RCC 7860 (cell line): ENCODE measurements at regions not wholly inside any gene's neighbourhood (a gene's known extent, or its start where the extent isn't known, plus 50 kb on each side); places are given as distances from the start of the nearest gene placed in this dataset.

Experiments
- DNase-seq: peaks from one replicate; pipeline ENCODE4 v3.0.0-alpha.2; 2015; ENCODE audit warnings: low spot score
- FAIRE-seq: peaks from 2 replicates; lab custom pipeline; 2012; peaks lifted over from hg19 to GRCh38; lab: Jason Lieb, UNC

DNA sequence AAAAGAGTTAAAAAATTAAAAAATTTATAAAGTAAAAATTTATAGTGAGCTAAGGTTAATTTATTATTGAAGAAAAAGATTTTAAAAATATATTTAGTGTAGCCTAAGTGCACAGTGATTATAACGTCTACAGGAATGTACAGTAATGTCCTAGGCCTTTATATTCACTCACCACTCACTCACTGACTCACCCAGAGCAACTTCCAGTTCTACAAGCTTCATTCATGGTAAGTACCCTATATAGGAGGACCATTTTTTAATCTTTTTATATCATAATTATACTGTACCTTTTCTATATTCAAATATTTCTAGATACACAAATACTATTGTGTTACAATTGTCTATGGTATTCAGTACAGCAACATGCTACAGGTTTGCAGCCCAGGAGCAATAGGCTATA lies 1623.2 kb downstream of the RPA4 start:
- DNase-seq, result no peak
- no peak for FAIRE-seq

DNA sequence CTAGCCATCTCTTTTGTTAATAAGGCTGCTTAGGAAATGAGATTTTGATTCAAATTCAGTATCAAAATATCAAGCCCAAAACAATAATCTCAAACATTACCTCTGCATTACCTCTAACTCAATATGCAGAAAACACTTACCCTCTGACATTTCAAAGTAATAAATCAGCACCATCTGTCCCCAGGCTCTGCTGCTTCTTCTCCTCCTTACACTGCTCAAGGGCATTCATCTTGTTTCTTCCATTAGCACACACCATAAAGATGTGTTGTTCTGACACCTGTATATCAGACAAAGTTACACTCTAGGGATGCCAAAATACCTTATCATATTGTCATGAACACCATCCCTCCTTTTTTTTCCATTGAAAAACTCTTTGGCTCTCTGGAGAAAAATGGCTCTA lies 1630.3 kb downstream of the RPA4 start:
- DNase-seq (no peak), FAIRE-seq (no peak)

DNA sequence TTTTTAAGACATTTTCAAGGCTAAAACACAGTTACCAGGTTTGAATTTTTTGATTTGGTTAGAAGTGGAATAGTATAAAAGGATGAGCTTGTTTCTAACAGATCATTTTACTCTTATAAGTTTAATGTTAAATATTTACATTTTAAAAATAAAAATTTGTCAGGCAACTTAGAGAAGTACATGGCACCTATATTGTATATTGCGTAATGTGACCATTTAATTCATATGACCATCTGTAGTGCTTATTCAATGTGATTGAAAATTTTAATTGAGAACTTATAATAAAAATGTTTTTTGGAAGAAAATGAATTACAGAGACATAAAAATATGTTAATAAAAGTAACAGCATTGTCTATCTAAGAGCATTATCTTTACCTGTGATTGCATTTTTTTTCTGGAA lies 1632.4 kb downstream of the RPA4 start:
- FAIRE-seq, result no peak
- no peak for DNase-seq

DNA sequence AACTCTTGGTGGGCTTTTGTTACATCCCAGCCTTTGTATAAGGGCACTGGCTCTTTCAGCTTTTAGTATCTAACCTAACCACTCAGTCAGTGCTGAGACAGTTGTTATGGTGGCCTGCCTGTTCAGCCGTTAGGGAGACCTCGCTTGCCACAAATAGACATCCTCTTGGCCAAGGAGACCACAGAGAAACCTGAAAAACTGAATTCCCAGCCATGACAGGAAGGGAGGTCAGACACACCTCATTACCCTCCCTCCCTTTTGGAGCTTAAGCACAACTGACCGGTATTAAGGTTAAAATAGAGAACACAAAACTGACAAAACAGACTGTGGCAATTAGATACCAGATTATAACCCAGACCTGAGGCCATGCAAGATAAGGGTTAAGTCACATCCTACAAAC lies 1639.3 kb downstream of the RPA4 start:
- DNase-seq (no peak), FAIRE-seq (no peak)

DNA sequence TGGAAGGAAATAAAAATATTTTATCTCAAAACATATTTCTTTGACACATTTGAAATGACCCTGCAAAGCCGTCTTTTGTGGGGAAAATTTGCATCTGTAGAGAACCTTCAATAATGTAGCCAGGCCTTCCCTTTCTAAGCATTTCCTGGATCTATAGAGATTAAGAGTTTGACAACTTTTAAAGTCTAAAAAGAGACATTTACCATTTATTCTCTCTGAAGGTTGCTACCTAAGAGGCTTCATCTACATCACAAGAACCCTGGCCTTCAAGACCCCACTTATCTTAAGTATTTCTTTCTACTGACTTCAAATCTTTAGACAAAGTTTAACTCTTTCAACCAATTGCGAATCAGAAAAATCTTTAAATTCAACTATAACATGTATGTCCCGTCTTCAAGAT lies 1639.8 kb downstream of the RPA4 start:
- DNase-seq (no peak), FAIRE-seq (no peak)

DNA sequence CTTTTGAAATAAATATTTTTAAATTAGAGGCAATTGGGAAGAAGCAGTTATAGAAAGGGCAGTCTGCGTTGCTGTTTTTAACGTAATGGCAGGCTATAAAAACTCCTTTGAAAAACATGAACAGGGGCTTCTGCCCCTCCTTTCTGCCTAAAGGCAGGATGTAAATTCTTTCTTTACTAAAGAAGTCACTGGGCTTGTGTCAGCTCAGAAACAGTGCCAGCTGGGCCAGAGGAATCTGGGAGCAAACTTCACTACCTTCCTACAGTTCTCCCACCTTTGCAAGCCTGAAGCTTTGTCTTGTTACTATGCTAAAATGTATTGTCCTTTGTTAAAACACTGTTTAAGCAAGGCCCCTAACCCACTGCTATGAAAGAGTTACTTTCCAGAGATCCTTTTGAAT lies 1664.8 kb downstream of the RPA4 start:
- no peak for DNase-seq
- no peak for FAIRE-seq

DNA sequence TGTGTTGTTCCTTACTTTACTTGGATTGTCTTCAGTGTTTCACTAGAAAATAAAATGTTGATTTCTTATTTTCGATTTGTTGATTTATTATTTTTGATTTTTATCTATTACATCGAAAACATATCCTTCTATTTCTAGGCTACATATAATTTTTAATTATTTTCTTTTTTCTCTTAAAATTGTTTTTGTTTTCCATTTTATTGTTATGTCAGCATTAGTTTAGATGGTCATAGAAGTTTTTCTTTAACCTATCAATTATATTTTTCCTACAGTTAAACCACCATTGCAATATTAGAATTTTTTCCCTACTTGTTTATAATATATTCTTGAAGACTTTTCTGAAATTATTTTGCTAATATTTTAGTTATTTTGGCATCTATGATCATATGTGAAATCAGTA lies 1685.1 kb downstream of the RPA4 start:
- FAIRE-seq (no peak), DNase-seq (no peak)

DNA sequence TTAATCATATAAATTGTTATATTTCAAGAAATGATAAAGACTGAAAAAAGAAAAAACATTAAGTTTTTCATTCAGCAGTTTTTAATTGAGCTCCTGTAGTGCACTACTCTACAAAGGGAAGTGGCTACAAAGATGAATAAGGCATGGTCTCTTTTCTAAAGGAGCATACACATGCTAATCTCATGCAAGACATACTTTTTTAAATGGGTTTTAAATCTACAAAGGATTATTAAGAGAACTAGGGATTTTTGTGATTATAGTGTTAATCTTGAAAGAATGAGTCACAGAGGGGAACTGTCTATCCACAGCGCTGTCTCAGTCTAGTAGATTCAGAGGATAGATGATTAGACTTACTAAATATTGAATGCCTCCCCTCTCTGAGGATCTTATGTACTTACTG lies 1722.2 kb downstream of the RPA4 start:
- no peak for DNase-seq
- FAIRE-seq, result no peak

DNA sequence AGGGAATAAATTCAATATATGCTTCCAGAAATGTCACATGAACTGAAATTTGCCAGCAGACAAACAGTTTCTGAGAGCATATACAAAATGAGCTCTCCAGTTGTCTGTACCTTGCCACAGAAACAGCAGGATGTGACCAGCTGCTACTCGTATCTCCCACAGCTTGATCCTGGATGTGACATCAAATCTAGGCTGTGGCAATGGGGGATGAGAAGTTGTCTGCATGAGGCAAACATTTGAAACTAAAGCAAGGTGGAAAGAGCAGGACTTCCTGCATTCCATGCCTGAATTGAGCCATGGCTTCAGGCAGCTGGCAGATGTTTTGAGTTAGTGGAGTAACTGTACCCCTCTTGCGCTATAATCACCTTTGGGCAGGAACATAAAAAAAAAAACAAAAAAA lies 1724.0 kb downstream of the RPA4 start:
- no peak for FAIRE-seq
- no peak for DNase-seq

DNA sequence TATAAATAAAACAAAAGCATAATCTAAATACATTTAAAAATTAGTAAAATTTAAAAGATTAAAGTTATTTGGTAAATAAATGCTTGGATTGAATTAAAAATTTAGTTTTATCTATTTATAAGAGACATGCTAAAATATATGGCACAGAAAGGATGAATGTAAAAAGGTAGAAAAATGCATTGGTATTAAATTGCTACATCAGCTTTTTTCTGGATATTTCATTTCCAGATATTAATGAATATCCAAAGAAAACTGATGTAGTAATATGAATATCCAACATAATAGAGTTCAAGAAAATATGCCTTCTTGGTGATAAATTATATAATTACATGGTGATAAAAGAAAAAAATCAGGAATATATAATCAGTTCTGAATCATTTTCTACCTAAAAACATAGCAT lies 1743.9 kb downstream of the RPA4 start:
- DNase-seq (no peak), FAIRE-seq (peak; percentile 54)

DNA sequence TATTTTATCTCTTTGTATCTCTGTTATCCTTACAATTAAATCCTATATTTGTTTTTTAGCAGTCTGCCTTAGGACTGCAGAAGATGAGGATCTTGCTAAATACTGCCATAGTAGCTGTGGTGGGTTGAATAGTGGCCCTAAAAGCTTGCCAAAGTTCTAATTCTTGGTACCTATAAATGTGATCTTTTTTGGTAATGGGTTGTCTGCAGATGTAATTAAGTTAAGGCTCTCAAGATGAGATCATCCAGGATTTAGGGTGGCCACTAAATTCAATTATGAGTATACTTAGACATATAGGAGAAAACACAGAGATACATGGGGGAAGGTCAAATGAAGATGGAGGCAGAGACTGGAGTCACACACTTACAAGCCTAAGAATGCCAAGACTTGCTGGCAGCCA lies 1753.7 kb downstream of the RPA4 start:
- no peak for DNase-seq
- FAIRE-seq, result no peak

DNA sequence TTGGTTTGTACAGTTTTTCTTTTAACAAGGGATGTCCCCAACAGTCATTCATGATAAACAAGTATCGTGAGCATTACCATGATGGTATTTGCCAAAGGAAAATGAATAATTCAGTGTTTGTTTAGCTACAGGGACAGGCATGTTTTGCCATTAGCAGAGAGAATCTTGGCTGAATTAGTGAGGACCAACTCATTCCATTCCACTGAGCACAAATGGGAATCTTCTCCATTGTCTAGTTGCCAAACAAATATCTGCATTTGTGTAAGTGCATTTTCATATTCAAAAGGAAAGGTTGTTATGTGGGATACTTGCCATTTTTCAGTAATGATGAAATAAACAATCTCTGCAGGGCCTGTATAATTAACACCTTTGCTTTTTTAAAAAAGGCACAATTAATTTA lies 1762.6 kb downstream of the RPA4 start:
- no peak for FAIRE-seq
- no peak for DNase-seq

DNA sequence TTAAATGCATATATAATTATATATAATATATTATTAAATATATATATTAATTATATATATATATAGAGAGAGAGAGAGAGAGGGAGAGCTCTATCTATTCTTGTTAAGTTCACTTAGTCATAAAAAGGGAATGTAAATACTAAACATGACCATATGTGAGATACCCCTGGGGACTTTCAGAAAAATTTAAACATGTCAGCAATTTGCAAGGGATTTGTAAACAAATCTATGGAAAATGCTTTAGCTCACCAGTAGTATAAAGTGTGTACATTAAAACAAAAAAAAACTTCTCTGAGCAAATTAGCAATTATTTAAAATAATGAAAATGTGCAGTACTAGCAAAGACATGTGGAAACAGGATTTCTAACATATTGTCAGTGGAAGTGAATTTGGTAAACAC lies 1755.5 kb downstream of the PCDH19 start:
- FAIRE-seq (no peak), DNase-seq (no peak)
